SJSA1 (cell line): ENCODE measurements at regions not wholly inside any gene's neighbourhood (a gene's known extent, or its start where the extent isn't known, plus 50 kb on each side); places are given as distances from the start of the nearest gene placed in this dataset.
"Not testable (repeated sequence)": the region's sequence is repeated elsewhere in the genome, so short reads cannot be mapped to it uniquely, and the experiment has no call there.

Experiments
- DNase-seq, 2 experiments: peaks; one replicate each; pipeline ENCODE4 v3.0.0-alpha.2; 2015 to 2020; ENCODE audit warnings: low spot score in 2 of 2, low read depth in 1 of 2
- H3K27ac ChIP-seq: fragments of 250-450 bp; sonication (Bioruptor Pico); 2 replicates; pipeline ENCODE4 v1.5.1; 2020; ENCODE audit warnings: mild to moderate bottlenecking, moderate library complexity
- H3K27me3 ChIP-seq: fragments of 250-450 bp; sonication (Bioruptor Pico); replicated peaks from 2 replicates; pipeline ENCODE4 v1.5.1; 2020; ENCODE audit warnings: mild to moderate bottlenecking, moderate library complexity
- H3K36me3 ChIP-seq: fragments of 250-450 bp; sonication (Bioruptor Pico); 2 replicates; pipeline ENCODE4 v1.5.1; 2020; ENCODE audit warnings: mild to moderate bottlenecking
- H3K4me1 ChIP-seq: fragments of 250-450 bp; sonication (Bioruptor Pico); replicated peaks from 2 replicates; pipeline ENCODE4 v1.6.1; 2021; ENCODE audit warnings: mild to moderate bottlenecking
- H3K4me3 ChIP-seq: fragments of 250-450 bp; sonication (Bioruptor Pico); 2 replicates; pipeline ENCODE4 v1.5.1; 2020; ENCODE audit warnings: mild to moderate bottlenecking
- H3K9me3 ChIP-seq: fragments of 250-450 bp; sonication (Bioruptor Pico); replicated peaks from 2 replicates; pipeline ENCODE4 v1.5.1; 2020; ENCODE audit warnings: mild to moderate bottlenecking

GRCh38 chr4:134627366-134627765 is 425.8 kb upstream of the PABPC4L start:
- Histone ChIP-seq H3K36me3 (no peaks in the 10 kb centered on the region), H3K4me3 (no peak overlapping the region), H3K27ac (no peak overlapping the region), H3K27me3 (no peaks in the 10 kb centered on the region), H3K9me3 (no peaks in the 10 kb centered on the region), H3K4me1 (no peaks in the 10 kb centered on the region)
- DNase-seq, result no peak

GRCh38 chr4:134624365-134624764 is 422.8 kb upstream of the PABPC4L start:
- Histone ChIP-seq H3K36me3 (no peaks in the 10 kb centered on the region), H3K4me1 (no peaks in the 10 kb centered on the region), H3K27me3 (no peaks in the 10 kb centered on the region), H3K9me3 (no peaks in the 10 kb centered on the region), H3K27ac (no peak overlapping the region), H3K4me3 (no peak overlapping the region)
- DNase-seq, result no peak

- not testable (repeated sequence) for H3K4me3 ChIP-seq, H3K27ac ChIP-seq, DNase-seq, H3K4me1 ChIP-seq, H3K27me3 ChIP-seq, H3K36me3 ChIP-seq, H3K9me3 ChIP-seq
Observed at GRCh38 chr4:134622626-134623575, 421.3 kb upstream of the PABPC4L start.

GRCh38 chr4:134622199-134622598 is 420.6 kb upstream of the PABPC4L start:
- Histone ChIP-seq H3K4me1 (no peaks in the 10 kb centered on the region), H3K27me3 (no peaks in the 10 kb centered on the region), H3K9me3 (no peaks in the 10 kb centered on the region), H3K27ac (no peak overlapping the region), H3K36me3 (no peaks in the 10 kb centered on the region), H3K4me3 (no peak overlapping the region)
- no peak for DNase-seq

GRCh38 chr4:134621715-134622114 is 420.1 kb upstream of the PABPC4L start:
- not testable (repeated sequence) for H3K4me1 ChIP-seq, H3K36me3 ChIP-seq, H3K4me3 ChIP-seq, H3K9me3 ChIP-seq, DNase-seq, H3K27me3 ChIP-seq, H3K27ac ChIP-seq

- H3K9me3 ChIP-seq, result no peaks in the 10 kb centered on the region; the same call in 1 of the 2 replicates
Observed at GRCh38 chr4:134610956-134611355, 409.4 kb upstream of the PABPC4L start.

GRCh38 chr4:134610172-134610571 is 408.6 kb upstream of the PABPC4L start:
- DNase-seq, result no peak
- H3K4me1 ChIP-seq, result no peaks in the 10 kb centered on the region
- no peaks in the 10 kb centered on the region; the same call in 1 of the 2 replicates for H3K9me3 ChIP-seq
- no peaks in the 10 kb centered on the region for H3K27me3 ChIP-seq
- H3K27ac ChIP-seq, result no peak overlapping the region
- H3K36me3 ChIP-seq, result no peaks in the 10 kb centered on the region
- H3K4me3 ChIP-seq, result no peak overlapping the region

More at GRCh38 chr4:134610956-134611355, 409.4 kb upstream of the PABPC4L start:
- DNase-seq, result no peak
- Histone ChIP-seq H3K27ac (no peak overlapping the region), H3K36me3 (no peaks in the 10 kb centered on the region), H3K4me3 (no peak overlapping the region), H3K27me3 (no peaks in the 10 kb centered on the region), H3K4me1 (no peaks in the 10 kb centered on the region)

- Histone ChIP-seq H3K36me3 (no peaks in the 10 kb centered on the region), H3K27ac (no peak overlapping the region), H3K4me3 (no peak overlapping the region), H3K27me3 (no peaks in the 10 kb centered on the region), H3K9me3 (no peaks in the 10 kb centered on the region), H3K4me1 (no peaks in the 10 kb centered on the region)
- DNase-seq, result no peak
Observed at GRCh38 chr4:134601706-134602105, 400.1 kb upstream of the PABPC4L start.

- Histone ChIP-seq H3K27me3 (no peaks in the 10 kb centered on the region), H3K9me3 (no peaks in the 10 kb centered on the region), H3K36me3 (no peaks in the 10 kb centered on the region), H3K27ac (no peak overlapping the region), H3K4me1 (no peaks in the 10 kb centered on the region), H3K4me3 (no peak overlapping the region)
- DNase-seq, result no peak
Observed at GRCh38 chr4:134591326-134591725, 389.7 kb upstream of the PABPC4L start.

- Histone ChIP-seq H3K4me3 (no peak overlapping the region), H3K27me3 (no peaks in the 10 kb centered on the region), H3K36me3 (no peaks in the 10 kb centered on the region), H3K27ac (no peak overlapping the region), H3K4me1 (no peaks in the 10 kb centered on the region), H3K9me3 (0 out of 2 replicates have a peak, but pooled peaks cover 3% of the 10 kb centered on the region)
- no peak for DNase-seq
Observed at GRCh38 chr4:134585972-134586371, 384.4 kb upstream of the PABPC4L start.

- no peaks in the 10 kb centered on the region for H3K27me3 ChIP-seq
- H3K36me3 ChIP-seq, result no peaks in the 10 kb centered on the region
- no peak overlapping the region for H3K4me3 ChIP-seq
- no peak for DNase-seq
- no peaks in the 10 kb centered on the region for H3K4me1 ChIP-seq
- H3K9me3 ChIP-seq, result no peaks in the 10 kb centered on the region
- H3K27ac ChIP-seq, result no peak overlapping the region
Observed at GRCh38 chr4:134567461-134567860, 365.9 kb upstream of the PABPC4L start.

- H3K4me3 ChIP-seq, result no peak overlapping the region
- DNase-seq, result no peak
Observed at GRCh38 chr4:134560728-134561127, 359.1 kb upstream of the PABPC4L start.

GRCh38 chr4:134552063-134552462 is 350.5 kb upstream of the PABPC4L start:
- no peaks in the 10 kb centered on the region for H3K27me3 ChIP-seq
- no peak for DNase-seq
- no peaks in the 10 kb centered on the region for H3K36me3 ChIP-seq
- no peaks in the 10 kb centered on the region; the same call in 1 of the 2 replicates for H3K9me3 ChIP-seq
- no peak overlapping the region for H3K4me3 ChIP-seq
- H3K4me1 ChIP-seq, result no peaks in the 10 kb centered on the region
- H3K27ac ChIP-seq, result no peak overlapping the region

More at GRCh38 chr4:134560728-134561127, 359.1 kb upstream of the PABPC4L start:
- Histone ChIP-seq H3K4me1 (no peaks in the 10 kb centered on the region), H3K9me3 (no peaks in the 10 kb centered on the region; the same call in 1 of the 2 replicates), H3K27me3 (no peaks in the 10 kb centered on the region), H3K36me3 (no peaks in the 10 kb centered on the region), H3K27ac (no peak overlapping the region)

- Histone ChIP-seq H3K4me1 (no peaks in the 10 kb centered on the region), H3K36me3 (no peaks in the 10 kb centered on the region), H3K27ac (no peak overlapping the region), H3K27me3 (no peaks in the 10 kb centered on the region), H3K9me3 (no peaks in the 10 kb centered on the region; the same call in 1 of the 2 replicates), H3K4me3 (no peak overlapping the region)
- no peak for DNase-seq
Observed at GRCh38 chr4:134551348-134551747, 349.8 kb upstream of the PABPC4L start.
